Left renal pelvis (tissue), 4 donors: ENCODE measurements at regions not wholly inside any gene's neighbourhood (a gene's known extent, or its start where the extent isn't known, plus 50 kb on each side); places are given as distances from the start of the nearest gene placed in this dataset.
"Not testable (repeated sequence)": the region's sequence is repeated elsewhere in the genome, so short reads cannot be mapped to it uniquely, and the experiment has no call there.

Experiments
- DNase-seq, 4 donors: peaks; one replicate each; pipeline ENCODE4 v3.0.0-alpha.2; 2013; ENCODE audit warnings: low read depth in 4 of 4, low spot score in 3 of 4

GRCh38 chr20:19108155-19108554 is 104.3 kb upstream of the SLC24A3 start:
- no peak for DNase-seq

GRCh38 chr20:19110285-19110684 is 102.2 kb upstream of the SLC24A3 start:
- no peak for DNase-seq

GRCh38 chr20:19110881-19111460 is 101.5 kb upstream of the SLC24A3 start:
- no peak for DNase-seq

- DNase-seq, result no peak
These were observed 99.6 kb upstream of the SLC24A3 start for GRCh38 chr20:19112828-19113227.

- no peak for DNase-seq
These were observed 99.0 kb upstream of the SLC24A3 start for GRCh38 chr20:19113343-19113930.

GRCh38 chr20:19114410-19114809 is 98.0 kb upstream of the SLC24A3 start:
- DNase-seq, result no peak

GRCh38 chr20:19115581-19115980 is 96.9 kb upstream of the SLC24A3 start:
- DNase-seq, result no peak

GRCh38 chr20:19120011-19120410 is 92.4 kb upstream of the SLC24A3 start:
- no peak for DNase-seq

- no peak for DNase-seq
These were observed 91.9 kb upstream of the SLC24A3 start for GRCh38 chr20:19120569-19120968.

GRCh38 chr20:19121463-19121862 is 91.0 kb upstream of the SLC24A3 start:
- DNase-seq, result no peak

- no peak for DNase-seq
These were observed 90.5 kb upstream of the SLC24A3 start for GRCh38 chr20:19121916-19122315.

GRCh38 chr20:19122395-19122794 is 90.0 kb upstream of the SLC24A3 start:
- DNase-seq, result no peak

- no peak for DNase-seq
These were observed 86.9 kb upstream of the SLC24A3 start for GRCh38 chr20:19125508-19125907.

GRCh38 chr20:19129306-19129705 is 83.1 kb upstream of the SLC24A3 start:
- DNase-seq, result no peak

GRCh38 chr20:19129976-19130612 is 82.3 kb upstream of the SLC24A3 start:
- DNase-seq, result no peak

GRCh38 chr20:19130613-19130984 is 81.8 kb upstream of the SLC24A3 start:
- no peak for DNase-seq

- DNase-seq, result no peak
These were observed 74.8 kb upstream of the SLC24A3 start for GRCh38 chr20:19137641-19138040.

- DNase-seq, result no peak
These were observed 73.7 kb upstream of the SLC24A3 start for GRCh38 chr20:19138758-19139157.

- DNase-seq, result not testable (repeated sequence)
These were observed 72.9 kb upstream of the SLC24A3 start for GRCh38 chr20:19139584-19139983.

- DNase-seq, result no peak
These were observed 70.4 kb upstream of the SLC24A3 start for GRCh38 chr20:19141998-19142397.

- no peak for DNase-seq
These were observed 68.6 kb upstream of the SLC24A3 start for GRCh38 chr20:19143890-19144289.

GRCh38 chr20:19161336-19161735 is 51.1 kb upstream of the SLC24A3 start:
- DNase-seq, result no peak
